GM12878 (cell line): ENCODE measurements at regions not wholly inside any gene's neighbourhood (a gene's known extent, or its start where the extent isn't known, plus 50 kb on each side); places are given as distances from the start of the nearest gene placed in this dataset.
"Not testable (repeated sequence)": the region's sequence is repeated elsewhere in the genome, so short reads cannot be mapped to it uniquely, and the experiment has no call there.

Source experiments
- CBX3 ChIP-seq: fragments of 200-600 bp; sonication (generic); IDR thresholded peaks from 2 replicates; pipeline ENCODE4 v1.6.1; 2016; ENCODE audit warnings: low read depth, borderline replicate concordance
- CTCF ChIP-seq, 3 experiments: IDR thresholded peaks in 2 of 3; conservative IDR thresholded peaks in 1 of 3; 2 replicates each; pipeline ENCODE4 v1.5.1; 2011; ENCODE audit warnings: low read depth in 3 of 3, low read length in 3 of 3, mild to moderate bottlenecking in 3 of 3, control low read depth in 2 of 3, moderate library complexity in 2 of 3, inconsistent platforms in 1 of 3, mixed read lengths in 1 of 3; ENCODE audit not compliant: control insufficient read depth in 2 of 3, insufficient read depth in 1 of 3; ENCODE audit errors: extremely low read depth in 1 of 3
- ESRRA ChIP-seq: IDR thresholded peaks from 2 replicates; pipeline ENCODE4 v1.6.1; 2012; ENCODE audit warnings: mild to moderate bottlenecking, low read length, improper control_type of control experiment
- KDM1A ChIP-seq: fragments of 200-600 bp; sonication (generic); IDR thresholded peaks from 2 replicates; pipeline ENCODE4 v1.6.1; 2016; ENCODE audit warnings: borderline replicate concordance
- MLLT1 ChIP-seq: fragments of 450-650 bp; IDR thresholded peaks from 2 replicates; pipeline ENCODE4 v1.6.1; 2016; ENCODE audit warnings: mild to moderate bottlenecking
- POLR2A ChIP-seq: IDR thresholded peaks from 2 replicates; pipeline ENCODE4 v1.6.1; 2011; ENCODE audit warnings: low read depth, mild to moderate bottlenecking, low read length
- USF1 ChIP-seq: IDR thresholded peaks from 2 replicates; pipeline ENCODE4 v1.6.1; 2011; ENCODE audit warnings: borderline replicate concordance, low read depth, mild to moderate bottlenecking, moderate library complexity, mixed read lengths, low read length; ENCODE audit not compliant: insufficient read depth; ENCODE audit errors: extremely low read length

- not testable (repeated sequence) for TF ChIP-seq CTCF (IDR thresholded peaks at IDR 0.05 in 2 of 3, conservative IDR thresholded peaks at IDR 0.05 in 1 of 3; ENCODE audit: control insufficient read depth in 2 of 3, extremely low read depth in 1 of 3, insufficient read depth in 1 of 3, low read depth in 3 of 3, low read length in 3 of 3); POLR2A; ESRRA; MLLT1; USF1; KDM1A; CBX3
These were observed 219.9 kb upstream of the PRSS58 start for GRCh38 chr7:142477801-142478200.
